NCI-H460 (cell line): ENCODE measurements at regions not wholly inside any gene's neighbourhood (a gene's known extent, or its start where the extent isn't known, plus 50 kb on each side); places are given as distances from the start of the nearest gene placed in this dataset.
"Not testable (repeated sequence)": the region's sequence is repeated elsewhere in the genome, so short reads cannot be mapped to it uniquely, and the experiment has no call there.

Source experiments
- DNase-seq: peaks from one replicate; pipeline ENCODE4 v3.0.0-alpha.2; 2016; ENCODE audit warnings: low read depth; ENCODE audit errors: extremely low read depth
- small RNA-seq, 2 experiments: library from RNA; depleted of rRNA; stranded (forward); fragments of <200 nt; gene quantifications; one replicate each; pipeline ENCODE3, GENCODE V24; 2014

DNA sequence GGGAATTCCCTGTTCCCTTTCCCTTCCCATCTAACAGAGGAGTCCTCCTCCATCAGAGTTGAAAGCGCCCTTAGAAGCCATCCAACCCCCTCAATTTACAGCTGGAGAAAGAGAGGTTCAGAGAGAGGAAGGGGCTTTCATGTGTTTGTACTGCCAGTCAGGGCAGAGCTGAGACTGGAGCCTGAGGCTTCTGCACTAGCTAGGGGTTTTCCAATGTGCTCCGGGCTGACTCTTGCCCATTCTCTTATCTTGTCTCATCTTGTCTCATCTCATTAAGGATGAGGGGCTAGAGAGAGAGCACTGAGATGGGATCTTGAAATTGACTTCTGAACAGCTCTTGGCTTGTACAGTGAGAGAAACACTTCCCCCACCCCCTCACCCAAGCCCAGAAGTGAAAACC lies 67.4 kb upstream of the SHB start:
- no peak for DNase-seq

DNA sequence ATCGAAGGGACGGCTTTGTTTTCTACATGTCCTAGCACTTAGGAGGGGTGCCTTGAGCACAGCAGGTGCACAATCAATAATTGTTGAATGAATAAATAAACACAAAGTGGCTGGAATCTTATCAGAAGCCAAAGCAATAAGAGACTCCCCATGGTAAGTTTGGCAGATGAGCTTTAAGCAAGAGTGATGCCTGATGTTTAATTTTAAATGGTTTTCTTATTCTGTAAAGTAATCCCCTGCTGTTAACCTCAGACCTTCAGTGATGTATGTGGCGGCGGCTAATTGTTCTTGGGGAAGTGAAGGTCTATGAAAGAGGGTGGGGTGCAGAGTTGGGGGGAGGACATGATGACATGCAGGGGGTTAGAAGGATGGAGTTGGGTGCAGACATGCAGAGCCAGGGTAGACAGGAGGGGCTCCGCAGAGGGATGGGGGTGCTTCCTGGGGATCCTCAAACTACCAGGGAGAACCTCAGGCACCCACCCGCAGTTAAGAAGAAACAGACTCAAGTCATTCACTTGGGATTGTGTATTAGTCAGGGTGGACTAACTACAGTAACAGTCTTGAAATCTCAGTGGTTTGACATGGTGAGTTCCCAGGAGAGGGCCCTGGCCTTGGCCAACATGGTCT lies 65.7 kb upstream of the SHB start:
- no peak for DNase-seq

DNA sequence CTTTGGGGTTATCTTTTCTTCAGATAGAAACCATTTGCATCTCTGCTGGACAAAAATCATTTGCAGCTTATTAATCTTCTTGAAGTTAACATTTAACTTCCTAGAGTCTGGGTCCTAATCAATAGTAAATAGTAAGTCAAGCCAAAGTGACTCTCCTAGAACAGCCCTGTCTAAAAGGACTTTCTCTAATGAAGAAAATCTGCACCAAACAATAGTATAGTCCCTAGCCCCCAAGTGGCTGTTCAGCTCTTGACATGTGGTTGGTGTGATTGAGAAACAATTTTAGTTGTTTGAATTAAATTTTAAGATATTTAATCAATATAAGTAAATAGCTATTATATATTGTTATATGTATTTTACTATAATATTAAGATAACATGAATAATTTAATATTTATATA lies 64.6 kb upstream of the SHB start:
- DNase-seq = no peak

GRCh38 chr9:38132956-38133355 lies 63.9 kb upstream of the SHB start:
- no peak for DNase-seq

- no peak for DNase-seq
These were observed 62.7 kb upstream of the SHB start for GRCh38 chr9:38131729-38132128.

DNA sequence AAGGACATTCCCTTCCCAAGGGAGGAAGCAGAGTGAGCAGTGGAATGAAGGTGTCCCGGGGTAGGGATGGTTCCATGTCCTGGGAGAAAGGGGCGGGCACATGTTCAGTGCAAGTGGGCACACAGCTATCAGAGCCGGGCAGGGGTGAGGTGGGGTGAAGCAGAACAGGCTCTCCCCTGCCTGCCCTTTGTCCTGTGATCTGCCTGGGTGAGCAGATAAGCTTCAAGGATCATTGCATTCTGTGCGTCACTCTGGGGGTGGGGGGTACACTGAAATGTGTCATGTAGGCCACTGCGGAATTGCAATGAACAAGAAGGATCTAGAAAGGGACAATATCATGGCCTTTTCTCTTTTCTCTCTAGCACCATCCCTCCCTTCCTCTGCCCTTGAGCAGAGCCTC lies 61.7 kb upstream of the SHB start:
- no peak for DNase-seq

GRCh38 chr9:38129366-38129765 lies 60.3 kb upstream of the SHB start:
- no peak for DNase-seq

DNA sequence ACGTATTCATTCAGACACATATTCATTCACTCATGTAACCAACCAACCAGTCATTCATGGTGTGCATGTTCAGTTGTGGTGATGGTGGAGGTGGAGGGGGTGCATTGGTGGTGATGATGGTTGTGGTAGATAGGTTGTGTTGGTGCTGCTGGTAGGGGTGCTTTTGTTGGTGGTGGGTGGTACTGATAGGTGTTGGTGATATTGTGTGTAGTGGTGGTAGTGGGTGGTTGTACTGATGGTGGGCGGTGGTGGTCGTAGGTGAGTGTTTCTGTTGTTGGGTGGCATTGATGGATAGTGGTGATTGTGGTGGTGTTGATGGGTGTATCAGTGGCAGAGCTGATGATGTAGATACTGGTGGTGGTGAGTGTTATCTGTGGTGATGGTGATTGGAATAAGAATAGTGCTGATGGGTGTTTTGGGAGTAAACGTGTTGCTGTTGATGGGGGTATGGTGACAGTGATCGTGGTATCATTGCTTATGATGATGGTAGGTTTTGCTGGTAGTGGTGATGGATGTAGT lies 59.8 kb upstream of the SHB start:
- no peak for DNase-seq

- DNase-seq = no peak
These were observed 58.3 kb upstream of the SHB start for GRCh38 chr9:38127271-38127839.

DNA sequence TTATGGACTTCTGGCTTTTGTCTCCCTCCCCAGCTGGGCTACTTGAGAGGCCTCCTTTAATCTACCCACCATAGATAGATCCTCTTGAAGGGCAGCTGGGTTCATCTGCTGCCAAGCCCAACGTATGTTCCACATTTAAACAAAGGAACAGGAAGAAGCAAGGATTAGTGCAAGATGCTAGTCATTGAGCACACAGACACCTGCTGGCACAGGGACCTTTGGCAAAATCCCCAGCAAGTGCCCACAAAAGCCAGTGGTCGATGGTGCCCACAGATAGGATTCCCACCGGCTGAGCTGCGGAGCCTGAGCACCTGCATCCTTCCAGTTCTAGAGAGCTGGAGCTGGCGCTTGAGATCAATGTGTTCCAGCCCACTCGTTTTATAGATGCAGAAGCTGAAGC lies 57.7 kb upstream of the SHB start:
- DNase-seq = no peak

DNA sequence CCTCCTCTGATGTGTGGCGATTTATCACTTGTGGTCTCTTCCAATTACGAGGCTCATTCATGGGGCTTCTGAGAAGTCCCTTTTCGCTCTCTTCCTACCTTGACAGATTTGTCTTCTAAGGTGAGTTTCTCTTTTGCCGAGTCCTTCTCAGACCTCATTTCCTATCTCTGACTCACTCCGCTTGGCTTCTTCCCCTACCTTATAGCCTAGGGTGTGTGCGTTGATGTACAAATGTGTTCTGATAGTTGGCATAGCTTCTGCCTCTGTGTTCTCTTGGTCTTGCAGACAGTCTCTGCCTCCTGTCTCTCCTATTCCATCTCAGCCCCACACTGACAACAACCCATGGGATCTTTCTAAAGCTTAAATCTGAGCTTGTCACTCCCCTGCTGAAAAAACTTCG lies 56.9 kb upstream of the SHB start:
- no peak for DNase-seq

GRCh38 chr9:38123359-38123758 lies 54.3 kb upstream of the SHB start:
- DNase-seq = not testable (repeated sequence)

DNA sequence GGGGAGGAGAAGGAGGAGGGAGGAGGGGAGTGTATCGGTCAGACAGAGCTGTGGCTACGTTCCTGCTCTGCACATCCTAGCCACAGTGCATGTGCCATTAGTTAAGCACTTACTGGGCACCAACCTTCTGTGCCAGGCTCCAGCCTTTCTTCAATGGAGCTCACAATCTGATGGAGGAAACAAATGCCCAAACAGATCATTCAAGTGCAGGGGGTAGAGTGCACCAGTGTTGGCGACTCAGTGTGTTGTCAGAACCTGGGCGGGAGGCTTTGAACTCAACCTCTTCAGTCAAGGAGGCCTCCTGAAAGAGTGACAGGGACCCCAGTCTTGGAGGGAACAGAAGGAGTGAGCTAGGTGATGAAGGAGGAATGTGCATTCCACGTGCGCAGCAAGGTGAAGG lies 51.9 kb upstream of the SHB start:
- DNase-seq = no peak

- no peak for DNase-seq
These were observed 50.7 kb upstream of the SHB start for GRCh38 chr9:38119560-38120236.

DNA sequence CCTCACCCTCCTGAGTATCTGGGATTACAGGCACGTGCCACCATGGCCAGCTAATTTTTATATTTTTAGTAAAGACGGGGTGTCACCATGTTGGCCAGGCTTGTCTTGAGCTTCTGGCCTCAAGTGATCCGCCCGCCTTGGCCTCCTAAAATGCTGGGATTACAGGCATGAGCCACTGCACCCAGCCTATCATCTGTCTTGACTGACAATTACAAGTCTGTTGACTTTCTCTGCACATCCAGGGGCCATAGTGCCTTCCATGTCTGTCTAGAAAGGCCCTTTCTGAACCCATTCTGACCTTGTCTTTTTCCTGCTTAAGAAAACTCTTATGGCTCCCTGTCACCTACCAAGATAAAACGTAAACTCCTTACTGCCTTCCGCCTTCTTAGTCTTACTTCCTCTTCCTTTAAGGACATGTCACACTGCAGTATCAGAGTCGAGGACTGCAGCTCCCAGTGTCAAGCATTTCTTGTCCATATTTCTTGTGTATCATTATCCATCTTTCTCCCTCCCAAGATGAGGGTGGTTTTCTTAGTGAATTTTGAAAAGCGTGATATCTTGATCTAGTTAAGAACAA lies 49.9 kb upstream of the SHB start:
- no peak for DNase-seq

Small RNA genes in the stretch of these regions (small RNA-seq; reads per million reads assigned to genes)
- gene RF00096 = 0 to 0.17 reads per million in 2 experiments
